ENCODE measurements at regions not wholly inside any gene's neighbourhood (a gene's known extent, or its start where the extent isn't known, plus 50 kb on each side); places are given as distances from the start of the nearest gene placed in this dataset.
"Not testable (repeated sequence)": the region's sequence is repeated elsewhere in the genome, so short reads cannot be mapped to it uniquely, and the experiment has no call there.

- Mint-ChIP-seq H3K4me3 (ENCODE audit: unreplicated experiment) (no peak overlapping the region), H3K27ac (ENCODE audit: unreplicated experiment) (peak overlapping the region; percentile 80), H3K27me3 (ENCODE audit: low read depth, unreplicated experiment) (no peaks in the 10 kb centered on the region), H3K9me3 (ENCODE audit: unreplicated experiment) (no peaks in the 10 kb centered on the region), H3K4me1 (ENCODE audit: low read depth, unreplicated experiment) (peaks cover 21% of the 10 kb centered on the region), H3K36me3 (ENCODE audit: low read depth, unreplicated experiment) (no peaks in the 10 kb centered on the region)
- Histone ChIP-seq H3K9ac (ENCODE audit: low read length) (peak overlapping the region; percentile 8), H3K79me2 (ENCODE audit: insufficient read depth, low read length) (no peaks in the 10 kb centered on the region), H3K36me3 (ENCODE audit: insufficient read depth, low read length) (no peaks in the 10 kb centered on the region), H3K4me1 (ENCODE audit: insufficient read depth, low read length) (peaks cover 11% of the 10 kb centered on the region), H3K27ac (ENCODE audit: low read depth, low read length) (peak overlapping the region; percentile 64), H3K4me3 (ENCODE audit: insufficient read depth, low read depth, low read length) (no peak overlapping the region), H4K20me1 (ENCODE audit: insufficient read depth, low read length) (no peaks in the 10 kb centered on the region), H3K27me3 (ENCODE audit: insufficient read depth, low read length) (no peaks in the 10 kb centered on the region), H3K9me3 (ENCODE audit: insufficient read depth, low read depth, low read length) (no peaks in the 10 kb centered on the region), H2AFZ (ENCODE audit: low read depth, low read length) (no peak overlapping the region), H3K4me2 (ENCODE audit: low read length) (no peak overlapping the region)
- no peak for TF ChIP-seq CTCF (IDR thresholded peaks at IDR 0.05; ENCODE audit: insufficient read depth, low read depth, low read length)
- no peak for TF ChIP-seq EZH2 (IDR thresholded peaks at IDR 0.05; ENCODE audit: insufficient read depth, low read length)
- DNase-seq (ENCODE audit: low read depth) (no peak), FAIRE-seq (no peak)
Observed at GRCh38 chr5:106393276-106393675, 1277.5 kb downstream of the EFNA5 start.

DNA sequence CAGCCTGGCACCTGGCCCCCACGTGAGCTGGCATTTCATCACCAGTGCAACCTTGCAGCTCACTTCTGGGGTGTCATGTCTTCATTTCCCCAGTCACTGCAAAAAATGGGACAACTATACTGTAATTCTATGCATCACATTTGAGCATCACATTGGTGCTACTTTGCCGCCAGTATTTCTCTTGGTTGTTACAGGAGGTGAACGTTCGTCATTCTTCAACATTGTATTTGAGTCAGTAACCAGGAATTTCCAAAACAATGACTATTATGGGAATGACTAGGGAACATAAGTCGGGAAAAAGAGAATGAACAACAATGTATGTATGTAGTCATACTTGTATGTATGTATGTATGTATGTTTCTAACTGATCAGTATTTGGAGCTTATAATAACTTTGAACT is 1278.0 kb downstream of the EFNA5 start:
- TF ChIP-seq EZH2 (IDR thresholded peaks at IDR 0.05; ENCODE audit: insufficient read depth, low read length): no peak
- no peak for TF ChIP-seq CTCF (IDR thresholded peaks at IDR 0.05; ENCODE audit: insufficient read depth, low read depth, low read length)
- H3K9me3 Mint-ChIP-seq (ENCODE audit: unreplicated experiment): no peaks in the 10 kb centered on the region
- Histone ChIP-seq H3K27ac (ENCODE audit: low read depth, low read length) (peak overlapping the region; percentile 64), H3K9ac (ENCODE audit: low read length) (peak overlapping the region; percentile 4), H3K9me3 (ENCODE audit: insufficient read depth, low read depth, low read length) (no peaks in the 10 kb centered on the region), H3K4me3 (ENCODE audit: insufficient read depth, low read depth, low read length) (no peak overlapping the region), H4K20me1 (ENCODE audit: insufficient read depth, low read length) (no peaks in the 10 kb centered on the region), H3K27me3 (ENCODE audit: insufficient read depth, low read length) (no peaks in the 10 kb centered on the region), H3K4me1 (ENCODE audit: insufficient read depth, low read length) (peaks cover 11% of the 10 kb centered on the region), H3K36me3 (ENCODE audit: insufficient read depth, low read length) (no peaks in the 10 kb centered on the region), H3K79me2 (ENCODE audit: insufficient read depth, low read length) (no peaks in the 10 kb centered on the region), H3K4me2 (ENCODE audit: low read length) (peak overlapping the region; percentile 18), H2AFZ (ENCODE audit: low read depth, low read length) (no peak overlapping the region)
- H3K4me3 Mint-ChIP-seq (ENCODE audit: unreplicated experiment): no peak overlapping the region
- H3K27ac Mint-ChIP-seq (ENCODE audit: unreplicated experiment): peak overlapping the region; percentile 80
- no peaks in the 10 kb centered on the region for H3K27me3 Mint-ChIP-seq (ENCODE audit: low read depth, unreplicated experiment)
- DNase-seq (ENCODE audit: low read depth) (peak; percentile 70), FAIRE-seq (no peak)
- no peaks in the 10 kb centered on the region for H3K36me3 Mint-ChIP-seq (ENCODE audit: low read depth, unreplicated experiment)
- H3K4me1 Mint-ChIP-seq (ENCODE audit: low read depth, unreplicated experiment): peaks cover 20% of the 10 kb centered on the region

GRCh38 chr5:106387767-106388166 is 1283.0 kb downstream of the EFNA5 start:
- H3K9me3 ChIP-seq (ENCODE audit: insufficient read depth, low read depth, low read length); H3K4me1 ChIP-seq (ENCODE audit: insufficient read depth, low read length); H3K79me2 ChIP-seq (ENCODE audit: insufficient read depth, low read length); H3K36me3 Mint-ChIP-seq (ENCODE audit: low read depth, unreplicated experiment); H3K27me3 Mint-ChIP-seq (ENCODE audit: low read depth, unreplicated experiment); FAIRE-seq; H3K9ac ChIP-seq (ENCODE audit: low read length); H2AFZ ChIP-seq (ENCODE audit: low read depth, low read length); H3K9me3 Mint-ChIP-seq (ENCODE audit: unreplicated experiment); H3K4me2 ChIP-seq (ENCODE audit: low read length); H3K27me3 ChIP-seq (ENCODE audit: insufficient read depth, low read length); H4K20me1 ChIP-seq (ENCODE audit: insufficient read depth, low read length); H3K4me1 Mint-ChIP-seq (ENCODE audit: low read depth, unreplicated experiment); H3K27ac Mint-ChIP-seq (ENCODE audit: unreplicated experiment); H3K4me3 Mint-ChIP-seq (ENCODE audit: unreplicated experiment); H3K27ac ChIP-seq (ENCODE audit: low read depth, low read length); DNase-seq (ENCODE audit: low read depth); H3K36me3 ChIP-seq (ENCODE audit: insufficient read depth, low read length); H3K4me3 ChIP-seq (ENCODE audit: insufficient read depth, low read depth, low read length): not testable (repeated sequence)

Measured in astrocyte (in vitro differentiated cells and primary cell).